ENCODE measurements at regions not wholly inside any gene's neighbourhood (a gene's known extent, or its start where the extent isn't known, plus 50 kb on each side); places are given as distances from the start of the nearest gene placed in this dataset.

GRCh38 chr5:174482607-174483024, 241.8 kb upstream of the MSX2 start:
- TF ChIP-seq EZH2 (IDR thresholded peaks at IDR 0.05; ENCODE audit: insufficient read depth, poor library complexity, severe bottlenecking) (no peak), EZH2phosphoT487 (IDR thresholded peaks at IDR 0.05; ENCODE audit: insufficient read depth, low read depth) (no peak)
